Activated CD4-positive, alpha-beta memory T cell treated with anti-CD3 and anti-CD28 coated beads for 36 hours (primary cell): ENCODE measurements at regions not wholly inside any gene's neighbourhood (a gene's known extent, or its start where the extent isn't known, plus 50 kb on each side); places are given as distances from the start of the nearest gene placed in this dataset.

Source experiments
- CTCF ChIA-PET: fragments of 350-600 bp; sonication (Branson Sonifier 250); formaldehyde crosslinking; loops from one replicate; lab custom pipeline; 2021; ENCODE audit warnings: antibody characterized with exemption, inconsistent platforms; lab: Charles Lee
- POLR2A ChIA-PET: fragments of 350-600 bp; sonication (Branson Sonifier 250); formaldehyde crosslinking; loops from one replicate; lab custom pipeline; 2021; ENCODE audit warnings: antibody characterized with exemption; lab: Charles Lee
- DNase-seq: peaks from one replicate; pipeline ENCODE4 v3.0.0-alpha.2; 2020
- H3K27ac Mint-ChIP-seq: one replicate; pipeline ENCODE4 v1.8.0; 2021; ENCODE audit warnings: mixed read lengths
- H3K27me3 Mint-ChIP-seq: one replicate; pipeline ENCODE4 v1.8.0; 2021; ENCODE audit warnings: mixed read lengths
- H3K36me3 Mint-ChIP-seq: one replicate; pipeline ENCODE4 v1.8.0; 2021; ENCODE audit warnings: mixed read lengths
- H3K4me1 Mint-ChIP-seq: one replicate; pipeline ENCODE4 v1.8.0; 2021; ENCODE audit warnings: low read depth, mixed read lengths
- H3K4me3 Mint-ChIP-seq: one replicate; pipeline ENCODE4 v1.8.0; 2021; ENCODE audit warnings: mild to moderate bottlenecking, mixed read lengths
- H3K9me3 Mint-ChIP-seq: one replicate; pipeline ENCODE4 v1.8.0; 2021; ENCODE audit warnings: mixed read lengths
- intact Hi-C: fragments of 100-400 bp; cut with micrococcal nuclease; formaldehyde crosslinking; loops from one replicate; pipeline ENCODE4 v1.15.1; 2023

- no peak overlapping the region for H3K4me3 Mint-ChIP-seq
- intact Hi-C loops: no loop called here
- no peak for DNase-seq
- ChIA-PET CTCF (no interaction called here), POLR2A (no interaction called here)
- H3K27ac Mint-ChIP-seq: no peak overlapping the region
- no peaks in the 10 kb centered on the region for H3K27me3 Mint-ChIP-seq
- H3K9me3 Mint-ChIP-seq: no peaks in the 10 kb centered on the region
- H3K36me3 Mint-ChIP-seq: no peaks in the 10 kb centered on the region
- H3K4me1 Mint-ChIP-seq: no peaks in the 10 kb centered on the region
Observed at GRCh38 chr6:18062733-18063132, 59.7 kb downstream of the NHLRC1 start.

GRCh38 chr6:18058429-18058828 is 64.0 kb downstream of the NHLRC1 start:
- intact Hi-C loops: no loop called here
- Mint-ChIP-seq H3K27me3 (peaks cover 4% of the 10 kb centered on the region), H3K27ac (no peak overlapping the region), H3K4me3 (no peak overlapping the region), H3K4me1 (no peaks in the 10 kb centered on the region), H3K36me3 (no peaks in the 10 kb centered on the region), H3K9me3 (no peaks in the 10 kb centered on the region)
- no peak for DNase-seq
- ChIA-PET CTCF (no interaction called here), POLR2A (no interaction called here)

GRCh38 chr6:18055714-18056382 is 66.6 kb downstream of the NHLRC1 start:
- Mint-ChIP-seq H3K4me3 (no peak overlapping the region), H3K4me1 (no peaks in the 10 kb centered on the region), H3K9me3 (no peaks in the 10 kb centered on the region), H3K27me3 (peaks cover 6% of the 10 kb centered on the region), H3K36me3 (no peaks in the 10 kb centered on the region), H3K27ac (no peak overlapping the region)
- ChIA-PET CTCF (no interaction called here), POLR2A (no interaction called here)
- DNase-seq: no peak
- intact Hi-C loops: no loop called here

- intact Hi-C loops: no loop called here
- Mint-ChIP-seq H3K4me1 (no peaks in the 10 kb centered on the region), H3K4me3 (no peak overlapping the region), H3K27me3 (peaks cover 8% of the 10 kb centered on the region), H3K9me3 (no peaks in the 10 kb centered on the region), H3K27ac (no peak overlapping the region), H3K36me3 (no peaks in the 10 kb centered on the region)
- POLR2A ChIA-PET: no interaction called here
- CTCF ChIA-PET: no interaction called here
- no peak for DNase-seq
Observed at GRCh38 chr6:18055098-18055497, 67.4 kb downstream of the NHLRC1 start.

- no peak overlapping the region for H3K4me3 Mint-ChIP-seq
- peaks cover 3% of the 10 kb centered on the region for H3K4me1 Mint-ChIP-seq
- H3K36me3 Mint-ChIP-seq: no peaks in the 10 kb centered on the region
- H3K27me3 Mint-ChIP-seq: peaks cover 8% of the 10 kb centered on the region
- POLR2A ChIA-PET: no interaction called here
- intact Hi-C loops: no loop called here
- no peak for DNase-seq
- CTCF ChIA-PET: no interaction called here
- H3K9me3 Mint-ChIP-seq: no peaks in the 10 kb centered on the region
- H3K27ac Mint-ChIP-seq: no peak overlapping the region
Observed at GRCh38 chr6:18053555-18054445, 66.4 kb upstream of the KIF13A start.

GRCh38 chr6:18053078-18053477 is 65.6 kb upstream of the KIF13A start:
- Mint-ChIP-seq H3K27ac (no peak overlapping the region), H3K9me3 (no peaks in the 10 kb centered on the region), H3K27me3 (peaks cover 8% of the 10 kb centered on the region), H3K4me3 (no peak overlapping the region), H3K4me1 (peaks cover 3% of the 10 kb centered on the region), H3K36me3 (no peaks in the 10 kb centered on the region)
- POLR2A ChIA-PET: no interaction called here
- CTCF ChIA-PET: no interaction called here
- no peak for DNase-seq
- intact Hi-C loops: no loop called here

GRCh38 chr6:18049646-18050045 is 62.2 kb upstream of the KIF13A start:
- ChIA-PET CTCF (no interaction called here), POLR2A (no interaction called here)
- DNase-seq: no peak
- Mint-ChIP-seq H3K4me3 (no peak overlapping the region), H3K36me3 (no peaks in the 10 kb centered on the region), H3K27me3 (peaks cover 4% of the 10 kb centered on the region), H3K9me3 (no peaks in the 10 kb centered on the region), H3K27ac (no peak overlapping the region), H3K4me1 (peaks cover 3% of the 10 kb centered on the region)
- intact Hi-C loops: no loop called here

GRCh38 chr6:18048953-18049630 is 61.7 kb upstream of the KIF13A start:
- Mint-ChIP-seq H3K9me3 (no peaks in the 10 kb centered on the region), H3K4me1 (peaks cover 3% of the 10 kb centered on the region), H3K27me3 (peaks cover 4% of the 10 kb centered on the region), H3K27ac (no peak overlapping the region), H3K36me3 (no peaks in the 10 kb centered on the region), H3K4me3 (no peak overlapping the region)
- CTCF ChIA-PET: no interaction called here
- POLR2A ChIA-PET: no interaction called here
- no peak for DNase-seq
- intact Hi-C loops: no loop called here

GRCh38 chr6:18047406-18047805 is 60.0 kb upstream of the KIF13A start:
- no peaks in the 10 kb centered on the region for H3K9me3 Mint-ChIP-seq
- no peak overlapping the region for H3K4me3 Mint-ChIP-seq
- no peak for DNase-seq
- CTCF ChIA-PET: no interaction called here
- no peak overlapping the region for H3K27ac Mint-ChIP-seq
- no peaks in the 10 kb centered on the region for H3K36me3 Mint-ChIP-seq
- H3K27me3 Mint-ChIP-seq: peaks cover 2% of the 10 kb centered on the region
- POLR2A ChIA-PET: no interaction called here
- intact Hi-C loops: no loop called here
- H3K4me1 Mint-ChIP-seq: peaks cover 3% of the 10 kb centered on the region

- H3K9me3 Mint-ChIP-seq: no peaks in the 10 kb centered on the region
- ChIA-PET CTCF (no interaction called here), POLR2A (no interaction called here)
- peaks cover 3% of the 10 kb centered on the region for H3K4me1 Mint-ChIP-seq
- intact Hi-C loops: no loop called here
- no peak overlapping the region for H3K27ac Mint-ChIP-seq
- no peak overlapping the region for H3K4me3 Mint-ChIP-seq
- peaks cover 2% of the 10 kb centered on the region for H3K27me3 Mint-ChIP-seq
- no peak for DNase-seq
- H3K36me3 Mint-ChIP-seq: no peaks in the 10 kb centered on the region
Observed at GRCh38 chr6:18045507-18045906, 58.1 kb upstream of the KIF13A start.

GRCh38 chr6:18044108-18044783 is 56.8 kb upstream of the KIF13A start:
- DNase-seq: no peak
- H3K9me3 Mint-ChIP-seq: no peaks in the 10 kb centered on the region
- H3K27ac Mint-ChIP-seq: no peak overlapping the region
- ChIA-PET POLR2A (no interaction called here), CTCF (no interaction called here)
- intact Hi-C loops: no loop called here
- no peak overlapping the region for H3K4me3 Mint-ChIP-seq
- no peaks in the 10 kb centered on the region for H3K36me3 Mint-ChIP-seq
- H3K4me1 Mint-ChIP-seq: peaks cover 3% of the 10 kb centered on the region
- H3K27me3 Mint-ChIP-seq: no peaks in the 10 kb centered on the region

- intact Hi-C loops: no loop called here
- Mint-ChIP-seq H3K27ac (no peak overlapping the region), H3K27me3 (no peaks in the 10 kb centered on the region), H3K9me3 (no peaks in the 10 kb centered on the region), H3K4me3 (no peak overlapping the region), H3K4me1 (no peaks in the 10 kb centered on the region), H3K36me3 (no peaks in the 10 kb centered on the region)
- ChIA-PET POLR2A (no interaction called here), CTCF (interaction anchor here (0.5 to 0.6 kb wide), 2 partner anchors 72 to 281 kb away, joined by 3 read pairs; no protein-coding TSS in a partner anchor)
- no peak for DNase-seq
Observed at GRCh38 chr6:18042536-18043145, 55.2 kb upstream of the KIF13A start.
